GM20000 (cell line): ENCODE measurements at regions not wholly inside any gene's neighbourhood (a gene's known extent, or its start where the extent isn't known, plus 50 kb on each side); places are given as distances from the start of the nearest gene placed in this dataset.

Experiments
- DNase-seq: peaks from one replicate; pipeline ENCODE4 v3.0.0; 2012; ENCODE audit warnings: low spot score
- CTCF ChIP-seq: IDR thresholded peaks from 2 replicates; pipeline ENCODE4 v1.5.1; 2012; ENCODE audit warnings: mild to moderate bottlenecking, control low read depth; ENCODE audit errors: extremely low read depth, missing control alignments

GRCh38 chrX:85590638-85591037 is 211.2 kb upstream of the POF1B start:
- DNase-seq: no peak
- no peak for TF ChIP-seq CTCF

- no peak for TF ChIP-seq CTCF
- DNase-seq: no peak
Observed at GRCh38 chrX:85573801-85574200, 194.3 kb upstream of the POF1B start.

- DNase-seq: no peak
- no peak for TF ChIP-seq CTCF
Observed at GRCh38 chrX:85570496-85570895, 191.0 kb upstream of the POF1B start.

- no peak for TF ChIP-seq CTCF
- no peak for DNase-seq
Observed at GRCh38 chrX:85569686-85570085, 190.2 kb upstream of the POF1B start.

GRCh38 chrX:85569096-85569495 is 189.6 kb upstream of the POF1B start:
- DNase-seq: no peak
- no peak for TF ChIP-seq CTCF

- TF ChIP-seq CTCF: no peak
- no peak for DNase-seq
Observed at GRCh38 chrX:85561231-85561630, 181.8 kb upstream of the POF1B start.

- no peak for TF ChIP-seq CTCF
- peak; percentile 0 for DNase-seq
Observed at GRCh38 chrX:85544609-85545008, 165.1 kb upstream of the POF1B start.
